SU-DHL-6 (cell line): ENCODE measurements at regions not wholly inside any gene's neighbourhood (a gene's known extent, or its start where the extent isn't known, plus 50 kb on each side); places are given as distances from the start of the nearest gene placed in this dataset.

Experiments used
- CTCF ChIP-seq: fragments of 200-600 bp; sonication (generic); IDR thresholded peaks from one replicate; pipeline ENCODE4 v1.5.1; 2017; ENCODE audit warnings: antibody characterized with exemption, mild to moderate bottlenecking, low read length, moderate library complexity; ENCODE audit not compliant: insufficient read depth, poor library complexity, severe bottlenecking
- EZH2phosphoT487 ChIP-seq: fragments of 200-600 bp; sonication (generic), shearing (Covaris generic); conservative IDR thresholded peaks from 2 replicates; pipeline ENCODE4 v1.6.1; 2018; ENCODE audit warnings: mild to moderate bottlenecking, antibody characterized with exemption, low read length, moderate library complexity, mixed read lengths

GRCh38 chr12:89122852-89123251, 229.4 kb downstream of the DUSP6 start:
- TF ChIP-seq CTCF (no peak), EZH2phosphoT487 (no peak)
